Ovary (tissue), 7 donors: ENCODE measurements at regions not wholly inside any gene's neighbourhood (a gene's known extent, or its start where the extent isn't known, plus 50 kb on each side); places are given as distances from the start of the nearest gene placed in this dataset.

Source experiments
- DNase-seq, 5 donors: peaks; one replicate each; pipeline ENCODE4 v3.0.0-alpha.2; 2019 to 2020
- H3K27ac ChIP-seq, 2 donors: fragments of 200-600 bp; one replicate each; pipeline versions ENCODE4 v1.5.1 to v1.8.0; 2019 to 2022
- H3K27me3 ChIP-seq: fragments of 200-600 bp; one replicate; pipeline ENCODE4 v1.8.0; 2022
- H3K36me3 ChIP-seq: fragments of 200-600 bp; sonication (generic); one replicate; pipeline ENCODE4 v1.5.1; 2019
- H3K4me1 ChIP-seq: one replicate; pipeline ENCODE4 v1.8.1; 2013; ENCODE audit warnings: mild to moderate bottlenecking, moderate library complexity; ENCODE audit not compliant: insufficient read depth
- H3K4me3 ChIP-seq: fragments of 200-600 bp; sonication (generic); one replicate; pipeline ENCODE4 v1.5.1; 2017
- H3K9me3 ChIP-seq, 2 donors: fragments of 200-600 bp in 1 of 2; sonication (generic) in 1 of 2; one replicate each; pipeline versions ENCODE4 v1.5.1 to v1.8.1; 2013 to 2019; ENCODE audit warnings: mild to moderate bottlenecking in 1 of 2, moderate library complexity in 1 of 2
- CTCF ChIP-seq, 3 donors: fragments of 450-650 bp in 2 of 3; fragments of 200-600 bp in 1 of 3; IDR thresholded peaks; one replicate each; pipeline versions ENCODE4 v1.5.1 to v1.8.0; 2016 to 2022; ENCODE audit warnings: antibody characterized with exemption in 3 of 3, mild to moderate bottlenecking in 1 of 3
- EP300 ChIP-seq: sonication (generic); formaldehyde crosslinking; IDR thresholded peaks from one replicate; pipeline ENCODE4 v1.6.1; 2017; ENCODE audit warnings: antibody characterized with exemption
- POLR2A ChIP-seq: fragments of 450-650 bp; IDR thresholded peaks from one replicate; pipeline ENCODE4 v1.6.1; 2017; ENCODE audit warnings: antibody characterized with exemption, mild to moderate bottlenecking, moderate library complexity
- WGBS, 3 donors: extraction: QIAGEN DNeasy Blood & Tissue Kit in 1 of 3; methylation state at CpG; one replicate each; pipeline versions ENCODE4 v1.1.5 to v1.1.7; 2013 to 2017; 5-methylcytosine and 5-hydroxymethylcytosine counted together
- intact Hi-C, 4 donors: fragments of 100-400 bp; cut with DNase I; formaldehyde crosslinking; loops; one replicate each; pipeline versions ENCODE4 v1.11.0 to v1.15.1; 2022 to 2023
- donor health status: DM: no; HTN: no; CAD: no; lungs with moderate emphysema.
- donor health status: DM: no; HTN: no; CAD: no.
- donor health status: Bipolar disorder and iron deficiency.
- donor health status: DM: no; HTN: no; CAD: no.
- donor health status: DM: yes; HTN: yes; CAD: no.

DNA sequence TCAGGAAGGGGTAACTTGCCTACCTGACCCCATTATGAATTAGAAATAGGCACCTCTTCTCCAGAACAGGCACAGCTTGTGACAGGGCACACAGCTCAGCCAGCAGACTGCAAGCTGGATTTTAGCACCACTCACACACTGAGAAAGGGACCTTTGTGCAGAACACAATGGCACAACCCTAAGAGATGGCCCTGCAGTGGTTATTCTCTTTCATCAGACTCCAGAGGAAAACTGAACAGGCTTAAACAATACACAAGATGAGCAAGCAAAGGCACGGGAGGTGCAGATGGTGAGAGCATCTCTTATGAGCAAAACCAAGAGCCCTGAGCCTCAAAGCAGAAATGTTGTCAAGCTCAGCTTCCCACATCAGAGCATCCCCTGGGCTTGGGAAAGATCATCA is 93.8 kb upstream of the LRRC55 start:
- 75 to 81% (median 76%) methylated on average over 1 of the region's 1 CpG for WGBS, 3 donors
- Histone ChIP-seq H3K4me3 (no peak overlapping the region), H3K9me3 (no peaks in the 10 kb centered on the region), H3K27me3 (no peaks in the 10 kb centered on the region), H3K36me3 (no peaks in the 10 kb centered on the region), H3K4me1 (no peaks in the 10 kb centered on the region), H3K27ac (no peak overlapping the region)
- intact Hi-C loops = no loop called here
- no peak for DNase-seq
- TF ChIP-seq CTCF (IDR thresholded peaks at IDR 0.05) (no peak), EP300 (no peak), POLR2A (no peak)

- Histone ChIP-seq H3K27me3 (no peaks in the 10 kb centered on the region), H3K4me1 (no peaks in the 10 kb centered on the region), H3K27ac (no peak overlapping the region), H3K36me3 (no peaks in the 10 kb centered on the region), H3K9me3 (no peaks in the 10 kb centered on the region), H3K4me3 (no peak overlapping the region)
- TF ChIP-seq EP300 (no peak), POLR2A (no peak), CTCF (IDR thresholded peaks at IDR 0.05) (no peak)
- intact Hi-C loops = no loop called here
- WGBS, 3 donors = 87 to 91% (median 91%) methylated on average over 9 of the region's 9 CpGs
- no peak for DNase-seq
Measured at GRCh38 chr11:57092028-57092698, 89.6 kb upstream of the LRRC55 start.

DNA sequence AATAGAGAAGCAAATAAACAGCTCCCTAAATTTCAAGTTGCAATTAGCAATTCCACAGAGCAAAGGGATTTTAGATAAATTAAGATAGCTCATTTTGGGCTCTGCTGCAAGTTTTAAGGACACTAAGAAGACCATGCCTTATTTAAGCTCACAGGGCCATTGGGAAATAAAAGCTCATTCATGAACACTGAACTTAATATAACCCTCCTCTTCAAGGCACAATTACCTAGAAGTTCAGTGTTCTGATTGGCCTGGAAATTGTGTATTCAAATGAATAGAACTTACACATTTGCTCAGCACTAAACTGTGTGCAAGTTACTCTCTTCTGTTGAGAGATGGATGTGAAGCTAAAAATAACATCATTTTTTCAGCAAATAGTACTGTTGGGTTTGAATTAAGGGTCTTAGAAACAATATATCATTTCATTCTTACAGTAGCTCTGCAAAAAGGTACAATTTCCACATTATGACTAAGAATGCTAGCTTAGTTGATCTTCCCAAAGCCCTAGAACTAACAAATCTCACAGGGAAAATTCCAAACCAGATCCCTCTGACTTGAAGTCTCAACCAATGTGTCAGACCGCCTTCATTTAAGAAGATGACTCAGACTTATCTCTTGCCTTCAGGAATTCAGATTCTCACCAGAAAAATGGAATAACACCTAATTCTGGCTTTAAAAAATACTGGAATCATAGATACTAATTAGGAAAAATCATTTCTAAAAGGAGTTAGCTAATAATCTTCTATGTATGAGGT is 87.4 kb upstream of the LRRC55 start:
- Histone ChIP-seq H3K27me3 (no peaks in the 10 kb centered on the region), H3K36me3 (no peaks in the 10 kb centered on the region), H3K27ac (no peak overlapping the region), H3K4me3 (no peak overlapping the region), H3K4me1 (peaks cover 2% of the 10 kb centered on the region), H3K9me3 (no peaks in the 10 kb centered on the region)
- no peak for TF ChIP-seq CTCF (IDR thresholded peaks at IDR 0.05)
- TF ChIP-seq EP300 = no peak
- TF ChIP-seq POLR2A = no peak
- no peak for DNase-seq
- intact Hi-C loops = no loop called here
- WGBS, 3 donors = 80 to 86% (median 82%) methylated on average over 1 of the region's 1 CpG

GRCh38 chr11:57095417-57095816 is 86.3 kb upstream of the LRRC55 start:
- H3K27ac ChIP-seq = no peak overlapping the region
- intact Hi-C loops = no loop called here
- no peaks in the 10 kb centered on the region for H3K9me3 ChIP-seq
- H3K4me3 ChIP-seq = no peak overlapping the region
- no peak for TF ChIP-seq POLR2A
- WGBS, 3 donors = 92 to 96% (median 94%) methylated on average over 3 of the region's 3 CpGs
- no peak for DNase-seq
- H3K36me3 ChIP-seq = no peaks in the 10 kb centered on the region
- H3K4me1 ChIP-seq = peaks cover 2% of the 10 kb centered on the region
- H3K27me3 ChIP-seq = no peaks in the 10 kb centered on the region

DNA sequence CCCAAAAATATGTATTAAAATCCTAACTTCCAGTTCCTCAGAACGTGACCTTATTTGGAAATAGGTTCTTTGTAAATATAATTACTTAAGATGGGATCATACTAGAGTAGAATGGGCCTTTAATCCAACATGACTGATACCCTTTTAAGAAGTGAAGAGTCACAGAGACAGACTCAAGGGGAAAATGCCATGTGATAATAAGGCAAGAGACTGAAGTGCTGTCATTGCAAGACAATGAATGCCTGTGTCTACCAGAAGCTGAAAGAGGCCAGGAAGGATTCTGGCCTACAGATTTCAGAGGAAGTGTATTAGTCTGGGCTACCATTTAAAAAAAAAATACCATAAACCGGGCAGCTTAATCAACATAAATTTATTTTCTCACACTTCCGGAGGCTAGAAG is 85.9 kb upstream of the LRRC55 start:
- Histone ChIP-seq H3K27me3 (no peaks in the 10 kb centered on the region), H3K4me1 (peaks cover 3% of the 10 kb centered on the region), H3K36me3 (no peaks in the 10 kb centered on the region), H3K4me3 (no peak overlapping the region), H3K9me3 (no peaks in the 10 kb centered on the region), H3K27ac (no peak overlapping the region)
- intact Hi-C loops = no loop called here
- 87 to 91% (median 89%) methylated on average over 3 of the region's 3 CpGs for WGBS, 3 donors
- no peak for TF ChIP-seq CTCF (IDR thresholded peaks at IDR 0.05)
- TF ChIP-seq POLR2A = no peak
- TF ChIP-seq EP300 = no peak
- DNase-seq = no peak
